ENCODE measurements at regions not wholly inside any gene's neighbourhood (a gene's known extent, or its start where the extent isn't known, plus 50 kb on each side); places are given as distances from the start of the nearest gene placed in this dataset.
"Not testable (repeated sequence)": the region's sequence is repeated elsewhere in the genome, so short reads cannot be mapped to it uniquely, and the experiment has no call there.

GRCh38 chr3:21919383-21919782 is 168.4 kb upstream of the ZNF385D start:
- Histone ChIP-seq H3K27ac (no peak overlapping the region), H3K9ac (no peak overlapping the region), H3K4me3 (ENCODE audit: low read depth, low read length) (no peak overlapping the region), H3K27me3 (ENCODE audit: control insufficient read depth, insufficient read depth, low read length) (no peaks in the 10 kb centered on the region), H3K36me3 (ENCODE audit: control insufficient read depth, insufficient read depth, low read length) (no peaks in the 10 kb centered on the region), H3K4me2 (ENCODE audit: low read length) (no peak overlapping the region), H2AFZ (no peak overlapping the region), H3K4me1 (no peaks in the 10 kb centered on the region), H3K9me3 (ENCODE audit: control insufficient read depth, low read length) (no peaks in the 10 kb centered on the region), H3K79me2 (no peaks in the 10 kb centered on the region)
- no peak for TF ChIP-seq CTCF (IDR thresholded peaks at IDR 0.05)

GRCh38 chr3:21920421-21920861 is 169.4 kb upstream of the ZNF385D start:
- H2AFZ ChIP-seq, result no peak overlapping the region
- no peaks in the 10 kb centered on the region for H3K27me3 ChIP-seq (ENCODE audit: control insufficient read depth, insufficient read depth, low read length)
- no peak overlapping the region for H3K4me3 ChIP-seq (ENCODE audit: low read depth, low read length)
- H3K4me1 ChIP-seq, result no peaks in the 10 kb centered on the region
- no peaks in the 10 kb centered on the region for H3K9me3 ChIP-seq (ENCODE audit: control insufficient read depth, low read length)
- H3K4me2 ChIP-seq (ENCODE audit: low read length), result no peak overlapping the region
- TF ChIP-seq CTCF (IDR thresholded peaks at IDR 0.05), result no peak
- H3K79me2 ChIP-seq, result no peaks in the 10 kb centered on the region
- H3K36me3 ChIP-seq (ENCODE audit: control insufficient read depth, insufficient read depth, low read length), result no peaks in the 10 kb centered on the region
- H3K27ac ChIP-seq, result no peak overlapping the region
- H3K9ac ChIP-seq, result no peak overlapping the region

GRCh38 chr3:21923156-21923555 is 172.1 kb upstream of the ZNF385D start:
- not testable (repeated sequence) for H3K79me2 ChIP-seq; H3K4me2 ChIP-seq (ENCODE audit: low read length); H3K36me3 ChIP-seq (ENCODE audit: control insufficient read depth, insufficient read depth, low read length); H2AFZ ChIP-seq; H3K4me1 ChIP-seq; H3K9me3 ChIP-seq (ENCODE audit: control insufficient read depth, low read length); H3K27me3 ChIP-seq (ENCODE audit: control insufficient read depth, insufficient read depth, low read length); H3K9ac ChIP-seq; H3K27ac ChIP-seq; H3K4me3 ChIP-seq (ENCODE audit: low read depth, low read length)

- Histone ChIP-seq H3K27me3 (ENCODE audit: control insufficient read depth, insufficient read depth, low read length) (no peaks in the 10 kb centered on the region), H3K4me1 (no peaks in the 10 kb centered on the region), H3K36me3 (ENCODE audit: control insufficient read depth, insufficient read depth, low read length) (no peaks in the 10 kb centered on the region), H3K27ac (no peak overlapping the region), H2AFZ (no peak overlapping the region), H3K79me2 (no peaks in the 10 kb centered on the region), H3K9me3 (ENCODE audit: control insufficient read depth, low read length) (no peaks in the 10 kb centered on the region), H3K4me3 (ENCODE audit: low read depth, low read length) (no peak overlapping the region), H3K4me2 (ENCODE audit: low read length) (no peak overlapping the region), H3K9ac (no peak overlapping the region)
- TF ChIP-seq CTCF (IDR thresholded peaks at IDR 0.05), result no peak
Measured at GRCh38 chr3:21927261-21927660, 176.3 kb upstream of the ZNF385D start.

GRCh38 chr3:21934591-21934990 is 183.6 kb upstream of the ZNF385D start:
- H3K9me3 ChIP-seq (ENCODE audit: control insufficient read depth, low read length), result no peaks in the 10 kb centered on the region
- no peaks in the 10 kb centered on the region for H3K79me2 ChIP-seq

More at GRCh38 chr3:21934591-21934990, 183.6 kb upstream of the ZNF385D start:
- Histone ChIP-seq H3K27ac (no peak overlapping the region), H3K4me3 (ENCODE audit: low read depth, low read length) (no peak overlapping the region), H3K4me2 (ENCODE audit: low read length) (no peak overlapping the region), H3K27me3 (ENCODE audit: control insufficient read depth, insufficient read depth, low read length) (no peaks in the 10 kb centered on the region), H3K36me3 (ENCODE audit: control insufficient read depth, insufficient read depth, low read length) (no peaks in the 10 kb centered on the region), H2AFZ (no peak overlapping the region), H3K4me1 (no peaks in the 10 kb centered on the region), H3K9ac (no peak overlapping the region)
- no peak for TF ChIP-seq CTCF (IDR thresholded peaks at IDR 0.05)

Measured in parathyroid adenoma (tissue), 2 donors.